ENCODE measurements at regions not wholly inside any gene's neighbourhood (a gene's known extent, or its start where the extent isn't known, plus 50 kb on each side); places are given as distances from the start of the nearest gene placed in this dataset.
"Not testable (repeated sequence)": the region's sequence is repeated elsewhere in the genome, so short reads cannot be mapped to it uniquely, and the experiment has no call there.

DNA sequence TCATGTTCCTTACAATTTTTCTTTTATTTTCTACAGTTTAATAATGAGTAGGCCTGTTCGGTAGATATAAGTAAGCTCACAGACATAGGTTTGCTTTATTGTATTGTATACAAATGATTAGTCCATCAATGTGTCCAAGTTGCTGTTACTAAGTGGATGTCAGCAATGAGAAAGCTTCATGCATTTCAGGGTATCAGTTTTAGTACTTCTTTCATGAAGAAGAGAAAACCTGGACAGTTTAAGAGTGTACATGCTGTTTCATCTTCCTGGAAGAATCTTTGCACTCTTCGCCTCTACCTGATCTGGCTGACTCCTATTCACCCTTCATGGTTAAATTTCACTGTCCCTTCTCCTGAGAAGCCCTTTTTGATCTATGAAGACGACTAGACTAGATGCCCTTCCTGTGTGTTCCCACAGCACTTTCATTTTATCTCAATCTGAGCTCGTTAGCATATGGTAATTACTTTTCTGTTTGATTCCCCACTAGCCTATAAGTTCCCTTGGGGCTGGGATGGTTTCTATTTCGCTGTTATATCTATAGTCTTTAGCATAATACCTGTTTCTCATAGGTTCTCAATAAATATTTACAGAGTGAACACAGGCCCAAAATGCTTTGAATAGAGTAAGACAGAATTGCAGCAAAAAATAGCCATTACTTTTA is 70.7 kb downstream of the CETN3 start:
- Mint-ChIP-seq H3K4me3 (no peak overlapping the region), H3K4me1 (peaks cover 3% of the 10 kb centered on the region), H3K27ac (no peak overlapping the region), H3K9me3 (no peaks in the 10 kb centered on the region), H3K36me3 (no peaks in the 10 kb centered on the region), H3K27me3 (peaks cover 11% of the 10 kb centered on the region)
- no peak for DNase-seq

DNA sequence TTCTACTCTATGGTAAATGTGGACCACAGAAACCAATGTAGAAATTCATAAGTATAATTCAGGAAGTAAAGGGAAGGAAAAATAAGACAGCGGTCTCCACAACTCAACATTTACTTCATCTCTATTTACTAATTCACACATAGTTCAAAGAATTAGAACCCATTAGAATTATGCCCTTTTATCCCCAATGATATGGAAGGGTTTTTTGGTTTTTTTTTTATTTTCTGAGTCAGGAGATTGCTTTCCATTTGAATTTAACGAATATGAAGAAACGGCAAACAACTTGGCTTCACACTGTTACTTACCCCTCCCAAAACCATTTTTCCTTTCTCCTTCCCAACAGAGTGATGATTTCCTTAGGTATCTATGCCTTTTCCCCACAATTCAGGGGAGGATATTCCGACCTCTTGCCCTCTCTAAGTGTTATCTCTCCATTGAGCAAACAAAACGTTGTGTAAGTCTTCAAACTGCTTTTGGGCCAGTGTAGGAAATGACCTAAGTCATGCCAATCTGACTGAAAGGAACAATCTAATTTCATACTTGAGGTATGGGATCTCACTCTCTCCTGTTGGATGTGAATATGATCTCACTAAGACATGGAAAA is 72.0 kb downstream of the CETN3 start:
- H3K4me3 Mint-ChIP-seq = no peak overlapping the region
- no peaks in the 10 kb centered on the region for H3K36me3 Mint-ChIP-seq
- H3K27ac Mint-ChIP-seq = no peak overlapping the region
- no peak for DNase-seq
- peaks cover 11% of the 10 kb centered on the region for H3K27me3 Mint-ChIP-seq
- H3K9me3 Mint-ChIP-seq = no peaks in the 10 kb centered on the region
- H3K4me1 Mint-ChIP-seq = peaks cover 3% of the 10 kb centered on the region

DNA sequence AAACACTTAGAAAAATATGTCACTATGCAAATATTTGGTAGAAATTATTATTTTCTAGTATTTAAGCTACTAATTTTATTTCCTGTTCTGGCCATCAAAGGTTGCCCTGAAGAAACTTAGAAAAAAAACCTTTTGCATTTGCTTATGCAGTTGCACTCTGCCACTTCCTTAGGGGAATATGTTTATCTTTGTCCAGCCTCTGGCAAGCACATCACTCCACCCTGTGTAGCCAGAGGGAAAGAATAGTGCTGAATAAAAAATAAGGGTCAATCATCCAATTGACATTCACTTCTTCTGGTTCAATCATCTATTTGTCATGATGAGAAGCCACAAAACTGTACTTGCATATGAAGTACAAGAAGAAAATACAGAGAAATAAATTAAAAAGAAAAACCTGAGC is 72.8 kb downstream of the CETN3 start:
- Mint-ChIP-seq H3K4me3 (no peak overlapping the region), H3K4me1 (peaks cover 3% of the 10 kb centered on the region), H3K27ac (no peak overlapping the region), H3K36me3 (no peaks in the 10 kb centered on the region), H3K9me3 (no peaks in the 10 kb centered on the region), H3K27me3 (peaks cover 11% of the 10 kb centered on the region)
- no peak for DNase-seq

DNA sequence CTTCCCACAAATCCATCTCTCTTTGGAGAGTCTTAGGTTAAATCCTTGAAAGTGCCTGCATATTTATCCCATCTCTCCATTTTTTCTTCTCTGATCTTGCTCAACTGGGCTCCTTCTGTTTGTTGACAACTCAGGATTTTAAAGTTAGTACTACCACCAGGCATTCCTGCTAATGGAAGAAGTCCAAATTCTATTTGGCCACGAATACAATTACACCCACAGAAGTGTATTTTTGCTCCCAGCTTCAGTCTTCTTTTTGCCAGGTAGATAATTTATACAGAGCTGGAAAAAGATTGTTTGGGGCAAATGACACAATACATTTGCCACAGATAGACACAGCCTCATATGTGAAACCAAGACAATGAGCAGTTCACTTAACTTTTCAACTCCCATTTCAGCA is 74.8 kb downstream of the CETN3 start:
- H3K4me1 Mint-ChIP-seq = peaks cover 3% of the 10 kb centered on the region
- no peaks in the 10 kb centered on the region for H3K36me3 Mint-ChIP-seq
- H3K9me3 Mint-ChIP-seq = peaks cover 1% of the 10 kb centered on the region
- no peak overlapping the region for H3K27ac Mint-ChIP-seq
- no peak for DNase-seq
- peaks cover 12% of the 10 kb centered on the region for H3K27me3 Mint-ChIP-seq
- no peak overlapping the region for H3K4me3 Mint-ChIP-seq

DNA sequence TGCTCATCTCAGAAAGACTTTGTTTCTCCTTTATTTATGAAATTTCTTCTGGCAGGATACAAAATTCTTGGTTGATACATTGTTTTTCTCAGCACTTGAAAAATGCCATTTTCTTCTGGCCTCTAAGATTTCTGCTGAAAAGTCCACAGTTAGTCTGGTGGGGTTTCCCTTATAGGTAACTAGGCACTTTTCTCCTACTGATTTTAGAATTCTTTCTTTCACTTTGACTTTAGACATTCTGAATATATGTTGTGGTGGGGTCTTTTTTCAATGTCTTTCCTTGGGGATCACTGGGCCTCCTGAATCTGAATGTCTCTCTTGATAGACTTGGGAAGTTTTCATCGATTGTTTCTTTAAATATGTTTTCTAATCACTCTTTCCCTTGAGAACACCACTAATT is 79.6 kb downstream of the CETN3 start:
- no peak for DNase-seq
- H3K27ac Mint-ChIP-seq = no peak overlapping the region
- peaks cover 20% of the 10 kb centered on the region for H3K27me3 Mint-ChIP-seq
- no peaks in the 10 kb centered on the region for H3K36me3 Mint-ChIP-seq
- no peak overlapping the region for H3K4me3 Mint-ChIP-seq
- peaks cover 1% of the 10 kb centered on the region for H3K9me3 Mint-ChIP-seq
- peaks cover 2% of the 10 kb centered on the region for H3K4me1 Mint-ChIP-seq

DNA sequence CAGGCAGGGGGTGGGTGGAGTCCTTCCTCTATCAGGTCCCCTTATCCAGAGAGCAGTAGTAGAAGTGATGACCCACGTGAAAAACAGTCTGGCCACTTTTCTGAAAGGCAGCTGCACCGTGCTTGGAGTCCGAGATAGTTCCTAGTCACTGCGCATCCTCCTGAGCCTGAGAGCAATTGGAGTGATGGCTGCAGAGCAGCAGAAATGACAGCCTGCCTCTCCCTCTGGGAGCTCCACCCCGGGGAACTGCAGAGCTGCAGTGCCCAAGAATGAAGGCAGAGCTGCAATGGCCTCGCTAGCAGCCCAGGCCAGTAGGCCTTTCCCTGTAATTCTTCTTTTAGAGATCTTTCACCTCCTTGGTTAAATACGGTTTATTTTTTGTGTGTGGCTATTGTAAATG is 82.6 kb downstream of the CETN3 start:
- Mint-ChIP-seq H3K27ac (no peak overlapping the region), H3K4me1 (peaks cover 2% of the 10 kb centered on the region), H3K27me3 (peaks cover 35% of the 10 kb centered on the region), H3K4me3 (no peak overlapping the region), H3K9me3 (peaks cover 1% of the 10 kb centered on the region), H3K36me3 (no peaks in the 10 kb centered on the region)
- no peak for DNase-seq

DNA sequence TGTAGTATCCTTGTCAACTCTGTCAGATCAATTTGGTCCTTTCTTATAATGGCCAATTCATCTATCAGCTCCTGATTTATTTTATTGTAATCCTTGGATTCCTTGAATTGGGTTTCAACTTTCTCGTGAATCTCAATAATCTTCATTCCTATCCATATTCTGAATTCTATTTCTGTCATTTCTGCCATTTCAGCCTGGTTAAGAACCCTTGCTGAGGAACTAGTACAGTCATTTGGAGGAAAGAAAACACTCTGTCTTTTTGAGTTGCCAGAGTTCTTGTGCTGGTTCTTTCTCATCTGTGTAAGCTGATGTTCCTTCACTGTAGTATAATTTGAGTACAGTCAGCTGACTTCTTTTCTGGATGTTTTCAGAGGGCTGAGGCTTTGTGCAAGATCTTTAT is 84.5 kb downstream of the CETN3 start:
- Mint-ChIP-seq H3K27me3 (peaks cover 39% of the 10 kb centered on the region), H3K9me3 (peaks cover 10% of the 10 kb centered on the region), H3K27ac (no peak overlapping the region), H3K4me1 (peaks cover 2% of the 10 kb centered on the region), H3K36me3 (no peaks in the 10 kb centered on the region), H3K4me3 (no peak overlapping the region)
- no peak for DNase-seq

DNA sequence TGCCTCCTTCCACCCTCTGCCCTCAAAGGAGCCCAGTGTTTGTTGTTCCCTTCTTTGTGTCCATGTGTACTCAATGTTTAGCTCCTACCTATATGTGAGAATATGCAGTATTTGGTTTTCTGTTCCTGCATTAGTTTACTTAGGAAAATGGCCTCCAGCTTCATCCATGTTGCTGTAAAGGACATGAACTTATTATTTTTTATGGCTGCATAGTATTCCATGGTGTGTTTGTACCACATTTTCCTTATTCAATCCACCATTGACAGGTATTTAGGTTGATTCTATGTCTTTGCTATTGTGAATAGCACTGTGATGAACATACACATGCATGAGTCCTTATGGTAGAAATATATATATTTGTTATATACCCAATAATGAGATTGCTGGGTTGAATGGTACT is 89.2 kb downstream of the CETN3 start:
- H3K27ac Mint-ChIP-seq, H3K4me1 Mint-ChIP-seq, H3K36me3 Mint-ChIP-seq, H3K4me3 Mint-ChIP-seq, DNase-seq, H3K9me3 Mint-ChIP-seq: not testable (repeated sequence)
- H3K27me3 Mint-ChIP-seq = peaks cover 40% of the 10 kb centered on the region

DNA sequence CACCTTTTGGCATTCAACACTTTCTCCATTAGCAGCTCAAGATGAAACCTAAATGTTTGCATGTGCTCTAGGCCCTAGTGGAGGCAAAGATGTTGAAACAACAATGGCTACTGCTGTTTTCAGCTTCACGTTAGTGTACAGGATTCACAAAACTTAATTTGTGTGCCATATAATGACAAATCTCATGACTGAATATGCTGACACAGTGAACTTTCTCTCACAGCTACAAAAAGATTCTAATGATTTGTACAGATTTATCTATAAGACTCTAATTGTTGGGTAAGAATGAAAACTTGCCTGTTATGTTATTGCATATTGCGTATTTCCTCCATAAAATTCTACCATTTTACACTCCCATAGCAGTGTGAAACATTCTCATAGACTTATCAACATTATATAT is 97.5 kb downstream of the CETN3 start:
- no peak for DNase-seq
- Mint-ChIP-seq H3K36me3 (no peaks in the 10 kb centered on the region), H3K4me1 (no peaks in the 10 kb centered on the region), H3K4me3 (no peak overlapping the region), H3K27ac (no peak overlapping the region), H3K9me3 (no peaks in the 10 kb centered on the region), H3K27me3 (peaks cover 6% of the 10 kb centered on the region)

DNA sequence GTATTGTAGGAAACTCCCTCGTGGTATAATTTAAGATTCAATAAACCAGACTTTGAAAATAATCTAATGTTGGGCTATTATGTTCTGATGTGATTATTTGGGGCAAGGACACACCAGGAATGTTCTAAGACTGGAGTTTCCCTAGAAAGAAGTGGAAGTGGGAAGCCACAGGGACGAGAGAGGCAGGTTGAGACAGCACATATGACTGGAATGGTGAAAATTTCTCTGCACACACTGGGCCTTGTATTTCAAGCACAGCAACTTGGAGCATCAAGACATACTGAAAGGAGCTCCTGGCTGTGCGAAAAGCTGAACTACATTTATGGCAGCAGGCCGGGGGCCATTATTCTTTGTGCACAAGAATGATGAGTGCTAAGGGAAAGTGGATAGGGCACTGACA is 98.2 kb downstream of the CETN3 start:
- no peak overlapping the region for H3K4me3 Mint-ChIP-seq
- no peaks in the 10 kb centered on the region for H3K9me3 Mint-ChIP-seq

DNA sequence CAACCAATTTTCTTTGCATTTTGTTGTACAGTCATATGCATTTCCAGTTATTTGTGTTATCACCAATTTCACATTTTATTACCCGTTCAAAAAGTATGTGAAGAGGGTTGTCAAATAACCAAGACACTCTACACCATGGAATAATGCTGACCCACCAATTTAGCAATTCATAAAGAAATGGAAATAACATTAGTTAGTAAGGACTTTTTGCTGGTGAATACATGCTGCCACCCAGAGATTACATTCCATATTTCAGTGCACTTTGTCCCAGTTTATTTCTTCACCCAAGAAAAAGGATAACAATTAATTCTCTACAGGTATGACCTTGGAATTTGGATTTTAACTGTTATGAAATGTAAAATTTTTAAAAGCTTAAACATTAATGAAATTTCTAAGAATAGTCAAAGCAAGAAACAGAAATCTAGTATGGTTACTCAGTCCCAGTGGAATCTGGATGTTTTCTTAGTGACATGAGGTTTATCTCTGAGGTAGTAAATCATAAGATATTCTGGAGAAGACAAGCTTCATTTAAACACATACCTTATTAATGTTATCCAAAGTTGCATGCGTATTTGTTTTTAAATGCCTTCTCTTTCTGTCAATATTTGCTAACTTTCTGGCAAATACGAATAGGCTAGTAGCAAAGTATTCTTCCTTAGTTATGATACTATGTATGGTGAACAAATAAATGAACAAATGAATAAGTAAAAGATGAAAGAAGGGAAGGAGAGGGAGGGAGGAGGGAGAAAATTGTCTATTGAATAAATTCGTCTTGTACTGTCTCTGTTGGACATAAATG is 100.6 kb downstream of the CETN3 start:
- Mint-ChIP-seq H3K27me3 (no peaks in the 10 kb centered on the region), H3K36me3 (no peaks in the 10 kb centered on the region), H3K27ac (no peak overlapping the region), H3K9me3 (no peaks in the 10 kb centered on the region), H3K4me3 (no peak overlapping the region), H3K4me1 (no peaks in the 10 kb centered on the region)
- DNase-seq = no peak

More for the DNA sequence above, 98.2 kb downstream of the CETN3 start:
- Mint-ChIP-seq H3K27me3 (peaks cover 6% of the 10 kb centered on the region), H3K36me3 (no peaks in the 10 kb centered on the region), H3K4me1 (no peaks in the 10 kb centered on the region), H3K27ac (no peak overlapping the region)
- DNase-seq = no peak

DNA sequence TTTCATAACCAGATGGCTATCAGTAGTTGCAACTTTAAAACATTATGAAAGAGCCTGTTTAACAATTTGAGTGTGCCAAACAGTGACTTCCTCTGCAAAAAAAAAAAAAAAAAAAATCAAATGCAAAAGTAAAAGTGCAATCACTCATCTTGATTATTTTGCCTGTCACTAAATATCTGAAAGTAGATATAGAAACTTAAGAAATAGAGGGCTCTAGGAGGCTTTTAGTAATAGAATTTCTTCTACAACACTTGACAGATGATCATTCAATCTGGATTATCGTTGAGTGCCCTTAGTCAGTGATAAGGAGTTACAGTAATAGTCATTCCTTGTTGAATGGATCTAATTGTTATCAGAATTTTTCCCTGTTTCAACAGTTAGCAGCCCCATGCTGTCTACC is 101.8 kb downstream of the CETN3 start:
- Mint-ChIP-seq H3K27ac (no peak overlapping the region), H3K36me3 (no peaks in the 10 kb centered on the region), H3K4me1 (no peaks in the 10 kb centered on the region), H3K9me3 (no peaks in the 10 kb centered on the region), H3K4me3 (no peak overlapping the region), H3K27me3 (peaks cover 3% of the 10 kb centered on the region)
- DNase-seq = no peak

DNA sequence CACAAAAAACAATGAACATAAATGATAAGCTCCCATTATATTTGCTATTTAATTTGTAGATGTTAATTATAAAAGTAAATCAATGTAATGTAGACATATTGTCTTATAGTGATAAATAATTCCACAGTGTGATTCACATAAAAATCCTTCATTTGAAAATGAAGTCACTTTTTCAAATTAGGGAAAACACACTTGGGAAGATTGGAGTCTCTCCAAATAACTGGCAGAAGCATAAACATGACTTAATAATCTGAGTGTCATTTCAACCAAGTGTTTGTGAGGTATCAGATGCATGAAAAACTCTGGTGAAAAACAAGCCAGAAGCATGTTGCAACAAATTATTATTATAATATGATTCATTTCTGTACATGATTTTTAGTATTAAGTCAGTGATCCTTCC is 102.2 kb downstream of the CETN3 start:
- Mint-ChIP-seq H3K4me1 (no peaks in the 10 kb centered on the region), H3K4me3 (no peak overlapping the region), H3K36me3 (no peaks in the 10 kb centered on the region), H3K9me3 (no peaks in the 10 kb centered on the region), H3K27me3 (peaks cover 3% of the 10 kb centered on the region), H3K27ac (no peak overlapping the region)
- no peak for DNase-seq

DNA sequence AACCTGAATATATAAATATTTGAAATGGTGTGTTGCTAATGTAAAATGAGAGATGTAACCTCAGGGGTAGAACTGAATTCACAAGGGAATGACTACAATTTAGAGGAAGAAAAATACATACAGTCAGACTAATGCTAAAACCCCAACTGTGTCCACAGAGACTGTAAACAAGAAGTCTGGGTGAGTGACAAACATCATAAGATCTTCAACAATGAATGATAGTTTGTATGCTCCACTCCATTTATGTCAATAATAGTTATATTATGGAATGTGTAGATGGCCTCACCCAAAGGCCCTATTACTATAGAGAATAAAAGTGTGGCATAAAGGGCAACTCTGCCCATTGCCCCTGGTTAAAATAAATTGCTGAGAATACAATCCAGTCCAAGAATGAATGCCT is 102.9 kb downstream of the CETN3 start:
- Mint-ChIP-seq H3K4me3 (no peak overlapping the region), H3K4me1 (no peaks in the 10 kb centered on the region), H3K27ac (no peak overlapping the region), H3K27me3 (peaks cover 3% of the 10 kb centered on the region), H3K9me3 (no peaks in the 10 kb centered on the region), H3K36me3 (no peaks in the 10 kb centered on the region)
- no peak for DNase-seq

DNA sequence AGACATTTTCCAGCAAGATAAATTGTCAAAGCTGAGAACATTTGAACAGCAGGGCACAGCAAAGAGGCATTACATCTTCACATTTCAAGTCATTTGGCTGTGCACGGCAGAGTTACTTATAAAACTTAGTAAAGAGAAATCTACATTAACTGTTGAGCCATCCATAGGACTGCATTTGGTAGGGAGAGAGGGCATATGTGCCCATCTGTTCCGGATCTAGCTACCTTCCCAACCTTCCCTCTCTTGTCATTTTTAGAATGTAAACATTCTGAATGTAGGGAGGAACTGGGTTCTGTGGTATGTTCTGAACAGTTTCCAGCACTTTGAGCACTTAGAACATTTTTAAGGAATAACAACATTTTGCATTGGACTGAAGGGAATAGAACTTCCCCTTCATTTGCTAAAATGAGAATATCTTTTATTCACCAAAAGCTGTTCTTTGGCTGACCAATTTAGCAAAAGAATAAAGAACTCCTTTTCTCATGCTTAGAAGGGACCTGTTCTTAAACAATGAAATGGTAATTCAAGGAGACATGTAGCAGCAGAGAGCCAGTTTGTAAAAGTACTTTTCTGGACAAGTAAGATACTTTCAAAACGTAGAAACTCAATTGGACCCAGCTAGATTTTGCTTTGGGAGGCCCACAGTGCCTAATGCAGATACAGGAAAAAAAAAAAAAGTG is 104.4 kb downstream of the CETN3 start:
- no peaks in the 10 kb centered on the region for H3K36me3 Mint-ChIP-seq
- no peak overlapping the region for H3K27ac Mint-ChIP-seq
- no peak overlapping the region for H3K4me3 Mint-ChIP-seq
- no peaks in the 10 kb centered on the region for H3K4me1 Mint-ChIP-seq
- no peak for DNase-seq
- peaks cover 3% of the 10 kb centered on the region for H3K27me3 Mint-ChIP-seq
- no peaks in the 10 kb centered on the region for H3K9me3 Mint-ChIP-seq
